Ishikawa (cell line): ENCODE measurements at regions not wholly inside any gene's neighbourhood (a gene's known extent, or its start where the extent isn't known, plus 50 kb on each side); places are given as distances from the start of the nearest gene placed in this dataset.

Source experiments
- EP300 ChIP-seq: IDR thresholded peaks from 2 replicates; pipeline ENCODE4 v1.6.1; 2012; ENCODE audit warnings: borderline replicate concordance
- FOXM1 ChIP-seq: IDR thresholded peaks from 2 replicates; pipeline ENCODE4 v1.6.1; 2012; ENCODE audit warnings: low read depth, borderline replicate concordance
- RAD21 ChIP-seq: IDR thresholded peaks from 2 replicates; pipeline ENCODE4 v1.6.1; 2012; ENCODE audit warnings: low read depth
- TAF1 ChIP-seq: IDR thresholded peaks from 2 replicates; pipeline ENCODE4 v1.6.1; 2012; ENCODE audit warnings: low read depth, mild to moderate bottlenecking
- TCF12 ChIP-seq: IDR thresholded peaks from 2 replicates; pipeline ENCODE4 v1.6.1; 2012; ENCODE audit warnings: low read depth
- TF ChIP-seq, protein P1 (sequence below): IDR thresholded peaks from 2 replicates; pipeline ENCODE4 v1.6.1; 2012
- TF ChIP-seq, protein P2 (sequence below): IDR thresholded peaks from 2 replicates; pipeline ENCODE4 v1.6.1; 2012; ENCODE audit warnings: low read depth, mild to moderate bottlenecking

DNA sequence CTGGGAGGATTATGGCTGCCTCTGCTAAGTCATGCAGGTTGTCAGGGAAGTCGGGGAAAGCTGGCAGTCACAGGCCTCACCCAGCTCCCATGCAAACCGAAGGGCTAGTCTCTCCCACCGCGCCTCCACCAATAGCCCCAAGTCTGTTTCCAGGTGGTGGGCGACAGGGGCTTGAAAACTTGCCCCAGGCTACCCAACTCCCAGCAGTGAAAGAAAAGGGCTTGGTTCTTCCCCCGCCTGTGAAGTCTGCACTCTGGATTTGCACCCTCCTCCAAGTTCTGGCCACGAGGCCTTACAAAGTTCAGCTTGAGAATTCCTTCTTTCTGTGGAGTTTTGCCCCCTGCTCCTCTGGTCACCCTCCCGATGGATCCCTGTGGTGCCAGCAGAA, 99.9 kb upstream of the CHST15 start:
- TF ChIP-seq, protein P1, sequence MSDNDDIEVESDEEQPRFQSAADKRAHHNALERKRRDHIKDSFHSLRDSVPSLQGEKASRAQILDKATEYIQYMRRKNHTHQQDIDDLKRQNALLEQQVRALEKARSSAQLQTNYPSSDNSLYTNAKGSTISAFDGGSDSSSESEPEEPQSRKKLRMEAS, result no peak
- TF ChIP-seq TAF1 (no peak), TCF12 (no peak), RAD21 (no peak), FOXM1 (no peak), EP300 (no peak)
- TF ChIP-seq, protein P2, sequence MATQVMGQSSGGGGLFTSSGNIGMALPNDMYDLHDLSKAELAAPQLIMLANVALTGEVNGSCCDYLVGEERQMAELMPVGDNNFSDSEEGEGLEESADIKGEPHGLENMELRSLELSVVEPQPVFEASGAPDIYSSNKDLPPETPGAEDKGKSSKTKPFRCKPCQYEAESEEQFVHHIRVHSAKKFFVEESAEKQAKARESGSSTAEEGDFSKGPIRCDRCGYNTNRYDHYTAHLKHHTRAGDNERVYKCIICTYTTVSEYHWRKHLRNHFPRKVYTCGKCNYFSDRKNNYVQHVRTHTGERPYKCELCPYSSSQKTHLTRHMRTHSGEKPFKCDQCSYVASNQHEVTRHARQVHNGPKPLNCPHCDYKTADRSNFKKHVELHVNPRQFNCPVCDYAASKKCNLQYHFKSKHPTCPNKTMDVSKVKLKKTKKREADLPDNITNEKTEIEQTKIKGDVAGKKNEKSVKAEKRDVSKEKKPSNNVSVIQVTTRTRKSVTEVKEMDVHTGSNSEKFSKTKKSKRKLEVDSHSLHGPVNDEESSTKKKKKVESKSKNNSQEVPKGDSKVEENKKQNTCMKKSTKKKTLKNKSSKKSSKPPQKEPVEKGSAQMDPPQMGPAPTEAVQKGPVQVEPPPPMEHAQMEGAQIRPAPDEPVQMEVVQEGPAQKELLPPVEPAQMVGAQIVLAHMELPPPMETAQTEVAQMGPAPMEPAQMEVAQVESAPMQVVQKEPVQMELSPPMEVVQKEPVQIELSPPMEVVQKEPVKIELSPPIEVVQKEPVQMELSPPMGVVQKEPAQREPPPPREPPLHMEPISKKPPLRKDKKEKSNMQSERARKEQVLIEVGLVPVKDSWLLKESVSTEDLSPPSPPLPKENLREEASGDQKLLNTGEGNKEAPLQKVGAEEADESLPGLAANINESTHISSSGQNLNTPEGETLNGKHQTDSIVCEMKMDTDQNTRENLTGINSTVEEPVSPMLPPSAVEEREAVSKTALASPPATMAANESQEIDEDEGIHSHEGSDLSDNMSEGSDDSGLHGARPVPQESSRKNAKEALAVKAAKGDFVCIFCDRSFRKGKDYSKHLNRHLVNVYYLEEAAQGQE, result no peak
